ENCODE measurements at regions not wholly inside any gene's neighbourhood (a gene's known extent, or its start where the extent isn't known, plus 50 kb on each side); places are given as distances from the start of the nearest gene placed in this dataset.
"Not testable (repeated sequence)": the region's sequence is repeated elsewhere in the genome, so short reads cannot be mapped to it uniquely, and the experiment has no call there.

DNA sequence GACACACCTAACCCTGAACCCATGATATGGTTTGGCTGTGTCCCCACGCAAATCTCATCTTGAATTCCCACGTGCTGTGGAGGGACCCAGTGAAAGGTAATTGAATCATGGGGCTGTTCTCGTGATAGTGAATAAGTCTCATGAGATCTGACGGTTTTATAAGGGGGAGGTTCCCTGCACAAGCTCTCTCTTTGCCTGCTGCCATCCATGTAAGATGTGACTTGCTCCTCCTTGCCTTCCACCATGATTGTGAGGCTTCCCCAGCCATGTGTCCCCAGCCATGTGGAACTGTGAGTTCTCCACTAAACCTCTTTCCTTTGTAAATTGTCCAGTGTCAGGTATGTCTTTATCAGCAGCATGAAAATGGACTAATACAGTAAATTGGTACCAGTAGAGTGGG, 110.2 kb downstream of the TENT5C start:
- H3K4me1 ChIP-seq (replicated peaks in 1 of 4; ENCODE audit: control insufficient read depth in 3 of 4, insufficient read depth in 4 of 4, low read length in 3 of 4); H2AFZ ChIP-seq (ENCODE audit: low read length); H3K9ac ChIP-seq (replicated peaks in 1 of 4; ENCODE audit: extremely low read depth in 1 of 4, low read depth in 3 of 4, low read length in 3 of 4); H4K8ac ChIP-seq (ENCODE audit: extremely low read depth, insufficient read depth, low read length); H3K23ac ChIP-seq (ENCODE audit: insufficient read length); H3K36me3 ChIP-seq (ENCODE audit: control insufficient read depth in 2 of 4, insufficient read depth in 4 of 4, low read length in 3 of 4); H2BK15ac ChIP-seq (ENCODE audit: low read length); POLR2A ChIA-PET (ENCODE audit: partially characterized antibody); H3K56ac ChIP-seq (replicated peaks; ENCODE audit: insufficient read length, low read depth, low read length); H3K79me2 ChIP-seq (ENCODE audit: control insufficient read depth in 1 of 2, insufficient read depth in 2 of 2, low read length in 2 of 2); FAIRE-seq; H4K20me1 ChIP-seq (replicated peaks in 1 of 2; ENCODE audit: control insufficient read depth in 1 of 2, insufficient read depth in 2 of 2, low read length in 2 of 2); H2BK120ac ChIP-seq (replicated peaks; ENCODE audit: low read depth, low read length); H3K79me1 ChIP-seq (ENCODE audit: low read depth, low read length); H3K27ac ChIP-seq (ENCODE audit: low read depth, low read length); H3K4me2 ChIP-seq (ENCODE audit: insufficient read depth in 1 of 2, low read depth in 2 of 2, low read length in 2 of 2); H2BK20ac ChIP-seq (ENCODE audit: low read length); DNase-seq (ENCODE audit: low read depth in 1 of 2, low spot score in 2 of 2); H4K91ac ChIP-seq (replicated peaks; ENCODE audit: insufficient read length, low read length); H3K14ac ChIP-seq (ENCODE audit: insufficient read length); H2AK5ac ChIP-seq (ENCODE audit: low read depth, low read length); H3K23me2 ChIP-seq (ENCODE audit: low read depth, low read length); H3K4me3 ChIP-seq (ENCODE audit: extremely low read depth in 1 of 4, insufficient read depth in 2 of 4, low read depth in 3 of 4, low read length in 4 of 4); H3K27me3 ChIP-seq (replicated peaks in 1 of 4; ENCODE audit: control insufficient read depth in 3 of 4, extremely low read depth in 1 of 4, insufficient read depth in 3 of 4, low read length in 3 of 4); H3K18ac ChIP-seq (ENCODE audit: extremely low read depth, low read length); H2BK12ac ChIP-seq (ENCODE audit: low read depth, low read length); H4K5ac ChIP-seq (ENCODE audit: insufficient read length, low read depth, low read length); H2BK5ac ChIP-seq (ENCODE audit: low read depth, low read length); H3K4ac ChIP-seq (replicated peaks; ENCODE audit: insufficient read length, low read depth, low read length): not testable (repeated sequence)
- WGBS, 2 experiments (ENCODE audit: extremely low coverage in 1 of 2, insufficient coverage in 1 of 2, insufficient read length in 1 of 2, insufficient replicate concordance in 2 of 2, low coverage in 1 of 2, low lambda C conversion rate in 2 of 2, missing lambda C conversion rate in 1 of 2), result 91% methylated on average over 4 of the region's 4 CpGs; no CpG with 5 or more reads in 1 of the 2 experiments
- peaks cover 13 to 27% of the 10 kb centered on the region in 2 experiments; a peak in 3 of 4 replicates for H3K9me3 ChIP-seq (ENCODE audit: insufficient read depth in 2 of 2, low read depth in 1 of 2, low read length in 1 of 2)
- CTCF ChIA-PET (ENCODE audit: partially characterized antibody), result interaction anchor here (0.9 kb wide), 1 partner anchor 40 kb away, joined by 3 read pairs; no protein-coding TSS in a partner anchor

DNA sequence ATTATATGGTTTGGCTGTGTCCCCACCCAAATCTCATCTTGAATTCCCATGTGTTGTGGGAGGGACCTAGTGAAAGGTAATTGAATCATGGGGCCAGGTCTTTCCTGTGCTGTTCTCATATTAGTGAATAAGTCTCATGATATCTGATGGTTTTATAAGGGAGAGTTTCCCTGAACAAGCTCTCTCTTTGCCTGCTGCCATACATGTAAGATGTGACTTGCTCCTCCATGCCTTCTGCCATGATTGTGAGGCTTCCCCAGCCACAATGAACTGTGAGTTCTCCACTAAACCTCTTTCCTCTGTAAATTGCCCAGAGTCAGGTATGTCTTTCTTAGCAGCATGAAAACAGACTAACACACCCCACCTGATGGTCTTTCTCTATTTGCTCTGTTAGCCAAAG, 112.1 kb downstream of the TENT5C start:
- H4K20me1 ChIP-seq (replicated peaks in 1 of 2; ENCODE audit: control insufficient read depth in 1 of 2, insufficient read depth in 2 of 2, low read length in 2 of 2); H3K27me3 ChIP-seq (replicated peaks in 1 of 4; ENCODE audit: control insufficient read depth in 3 of 4, extremely low read depth in 1 of 4, insufficient read depth in 3 of 4, low read length in 3 of 4); H3K4me2 ChIP-seq (ENCODE audit: insufficient read depth in 1 of 2, low read depth in 2 of 2, low read length in 2 of 2); H3K4me3 ChIP-seq (ENCODE audit: extremely low read depth in 1 of 4, insufficient read depth in 2 of 4, low read depth in 3 of 4, low read length in 4 of 4); H2BK120ac ChIP-seq (replicated peaks; ENCODE audit: low read depth, low read length); H3K79me2 ChIP-seq (ENCODE audit: control insufficient read depth in 1 of 2, insufficient read depth in 2 of 2, low read length in 2 of 2); H4K8ac ChIP-seq (ENCODE audit: extremely low read depth, insufficient read depth, low read length); H3K14ac ChIP-seq (ENCODE audit: insufficient read length); H3K23ac ChIP-seq (ENCODE audit: insufficient read length); H3K27ac ChIP-seq (ENCODE audit: low read depth, low read length); H3K4me1 ChIP-seq (replicated peaks in 1 of 4; ENCODE audit: control insufficient read depth in 3 of 4, insufficient read depth in 4 of 4, low read length in 3 of 4); H3K23me2 ChIP-seq (ENCODE audit: low read depth, low read length); H2BK20ac ChIP-seq (ENCODE audit: low read length); H4K91ac ChIP-seq (replicated peaks; ENCODE audit: insufficient read length, low read length); H3K4ac ChIP-seq (replicated peaks; ENCODE audit: insufficient read length, low read depth, low read length); DNase-seq (ENCODE audit: low read depth in 1 of 2, low spot score in 2 of 2); H3K79me1 ChIP-seq (ENCODE audit: low read depth, low read length); H3K36me3 ChIP-seq (ENCODE audit: control insufficient read depth in 2 of 4, insufficient read depth in 4 of 4, low read length in 3 of 4); H2BK5ac ChIP-seq (ENCODE audit: low read depth, low read length); H2AFZ ChIP-seq (ENCODE audit: low read length); H3K18ac ChIP-seq (ENCODE audit: extremely low read depth, low read length); H2AK5ac ChIP-seq (ENCODE audit: low read depth, low read length); H3K56ac ChIP-seq (replicated peaks; ENCODE audit: insufficient read length, low read depth, low read length); H4K5ac ChIP-seq (ENCODE audit: insufficient read length, low read depth, low read length); POLR2A ChIA-PET (ENCODE audit: partially characterized antibody); H2BK15ac ChIP-seq (ENCODE audit: low read length); H3K9ac ChIP-seq (replicated peaks in 1 of 4; ENCODE audit: extremely low read depth in 1 of 4, low read depth in 3 of 4, low read length in 3 of 4); FAIRE-seq; H2BK12ac ChIP-seq (ENCODE audit: low read depth, low read length): not testable (repeated sequence)
- CTCF ChIA-PET (ENCODE audit: partially characterized antibody), result interaction anchor here (1.7 to 1.8 kb wide), 2 partner anchors 9 to 36 kb away, joined by 5 read pairs; no protein-coding TSS in a partner anchor
- H3K9me3 ChIP-seq (ENCODE audit: insufficient read depth in 2 of 2, low read depth in 1 of 2, low read length in 1 of 2), result peaks cover 13 to 31% of the 10 kb centered on the region in 2 experiments; a peak in 3 of 4 replicates

Measured in H1 (cell line).